K562 (cell line): ENCODE measurements at regions not wholly inside any gene's neighbourhood (a gene's known extent, or its start where the extent isn't known, plus 50 kb on each side); places are given as distances from the start of the nearest gene placed in this dataset.

ENCODE experiments used
- ATAC-seq: fragments of 200-7000 bp; cut with Tn5 transposase; 3 replicates; pipeline ENCODE4 v1.9.1; 2020; ENCODE audit warnings: moderate library complexity
- BruUV-seq: library from RNA; stranded (reverse); fragments of 400-500 nt; replicated peaks from 2 replicates; lab custom pipeline; 2021; lab: Mats Ljungman, UMichigan
- CTCF ChIA-PET: fragments of 300-600 bp; formaldehyde crosslinking; extraction: SDS; loops from one replicate; lab custom pipeline; 2021; ENCODE audit warnings: low intra/inter-chr PET ratio; lab: Yijun Ruan, JAX
- POLR2A ChIA-PET: fragments of 300-600, 350-650 bp; sonication (Branson Sonifier 250); formaldehyde crosslinking; extraction: SDS; loops from one replicate; lab custom pipeline; 2021; ENCODE audit warnings: antibody characterized with exemption, inconsistent platforms; lab: Yijun Ruan, JAX
- DNase-seq, 4 experiments: peaks; one replicate each; pipeline versions ENCODE4 v3.0.0 to v3.0.0-alpha.2; 2011 to 2018; ENCODE audit warnings: low spot score in 3 of 4, mixed read lengths in 3 of 4; ENCODE audit errors: extremely low read depth in 1 of 4
- FAIRE-seq: peaks from 2 replicates; lab custom pipeline; 2011; peaks lifted over from hg19 to GRCh38; lab: Jason Lieb, UNC
- H2AFZ ChIP-seq: 2 replicates; pipeline ENCODE4 v1.6.0; 2011; ENCODE audit warnings: low read depth, low read length, control low read depth, inconsistent platforms
- H3K27ac ChIP-seq: fragments of 200-600 bp; 3 replicates; pipeline ENCODE4 v1.8.0; 2011; ENCODE audit warnings: low read depth, mild to moderate bottlenecking, control low read depth, inconsistent platforms, low read length, moderate library complexity, mixed read lengths; ENCODE audit errors: extremely low read depth
- H3K27me3 ChIP-seq, 2 experiments: fragments of 300-600 bp in 1 of 2; 2 replicates in 1 of 2; 3 replicates in 1 of 2; pipeline versions ENCODE4 v1.6.0 to v1.8.0; 2011; ENCODE audit warnings: inconsistent platforms in 2 of 2, low read length in 2 of 2, mild to moderate bottlenecking in 1 of 2, mixed read lengths in 1 of 2, moderate library complexity in 1 of 2; ENCODE audit not compliant: control insufficient read depth in 2 of 2, insufficient read depth in 2 of 2
- H3K36me3 ChIP-seq: fragments of 300-600 bp; 3 replicates; pipeline ENCODE4 v1.8.0; 2011; ENCODE audit warnings: mild to moderate bottlenecking, low read length, inconsistent platforms; ENCODE audit not compliant: control insufficient read depth, insufficient read depth
- H3K4me1 ChIP-seq, 2 experiments: fragments of 200-600 bp in 1 of 2; replicated peaks in 1 of 2; 2 replicates in 1 of 2; 3 replicates in 1 of 2; pipeline versions ENCODE4 v1.5.1 to v1.8.0; 2011; ENCODE audit warnings: inconsistent platforms in 2 of 2, low read length in 2 of 2, mild to moderate bottlenecking in 1 of 2, mixed read lengths in 1 of 2, moderate library complexity in 1 of 2; ENCODE audit not compliant: control insufficient read depth in 2 of 2, insufficient read depth in 2 of 2
- H3K4me2 ChIP-seq: 2 replicates; pipeline ENCODE4 v1.6.1; 2011; ENCODE audit warnings: low read length, control low read depth, inconsistent platforms, mixed read lengths; ENCODE audit not compliant: insufficient read depth
- H3K4me3 ChIP-seq: fragments of 200-600 bp; sonication (generic), shearing (Covaris generic); 2 replicates; pipeline ENCODE4 v1.5.1; 2016; ENCODE audit warnings: control low read depth, inconsistent platforms
- H3K79me2 ChIP-seq: fragments of 200-600 bp; 3 replicates; pipeline ENCODE4 v1.8.0; 2011; ENCODE audit warnings: low read length, inconsistent platforms; ENCODE audit not compliant: control insufficient read depth, insufficient read depth
- H3K9ac ChIP-seq, 2 experiments: 2 replicates each; pipeline versions ENCODE4 v1.6.0 to v1.6.1; 2011; ENCODE audit warnings: low read depth in 2 of 2, low read length in 2 of 2, control low read depth in 1 of 2, inconsistent platforms in 1 of 2, mild to moderate bottlenecking in 1 of 2, mixed read lengths in 1 of 2; ENCODE audit not compliant: insufficient read depth in 1 of 2
- H3K9me1 ChIP-seq: one replicate; pipeline ENCODE4 v1.6.0; 2011; ENCODE audit warnings: inconsistent platforms, mild to moderate bottlenecking, low read length, moderate library complexity; ENCODE audit not compliant: control insufficient read depth, insufficient read depth
- H3K9me3 ChIP-seq: replicated peaks from 2 replicates; pipeline ENCODE4 v1.5.1; 2011; ENCODE audit warnings: low read depth, low read length, inconsistent platforms; ENCODE audit not compliant: control insufficient read depth, insufficient read depth
- H4K20me1 ChIP-seq: replicated peaks from 2 replicates; pipeline ENCODE4 v1.6.1; 2011; ENCODE audit warnings: low read length, inconsistent platforms, mixed read lengths; ENCODE audit not compliant: control insufficient read depth, insufficient read depth
- E2F8 ChIP-seq: fragments of 450-650 bp; IDR thresholded peaks from 2 replicates; pipeline ENCODE4 v1.7.1; 2018; ENCODE audit warnings: mild to moderate bottlenecking, low read depth; ENCODE audit not compliant: partially characterized antibody
- EGR1 ChIP-seq: fragments of 450-650 bp; conservative IDR thresholded peaks from 2 replicates; pipeline ENCODE4 v1.6.1; 2017; ENCODE audit warnings: mild to moderate bottlenecking
- ELF1 ChIP-seq: fragments of 200-800 bp; sonication (Bioruptor generic); IDR thresholded peaks from 2 replicates; pipeline ENCODE4 v1.6.1; 2016; ENCODE audit warnings: missing genetic modification characterization, missing compliant biosample characterization
- ILF3 ChIP-seq: fragments of 450-650 bp; IDR thresholded peaks from 2 replicates; pipeline ENCODE4 v1.6.1; 2018; ENCODE audit warnings: antibody characterized with exemption, mild to moderate bottlenecking, moderate library complexity, borderline replicate concordance
- L3MBTL2 ChIP-seq: fragments of 450-650 bp; IDR thresholded peaks from 2 replicates; pipeline ENCODE4 v1.6.1; 2016; ENCODE audit warnings: mild to moderate bottlenecking, moderate library complexity
- NR2C2 ChIP-seq, 2 experiments: fragments of 200-800 bp in 1 of 2; sonication (Bioruptor generic) in 1 of 2; sonication (generic) in 1 of 2; formaldehyde crosslinking in 1 of 2; IDR thresholded peaks; 2 replicates each; pipeline versions ENCODE4 v1.6.1 to v1.8.0; 2016 to 2022; ENCODE audit warnings: mild to moderate bottlenecking in 1 of 2, missing compliant biosample characterization in 1 of 2, missing genetic modification characterization in 1 of 2, missing genetic modification reagents in 1 of 2
- NR4A1 ChIP-seq, 2 experiments: fragments of 250-450 bp in 1 of 2; fragments of 450-650 bp in 1 of 2; sonication (Bioruptor Pico) in 1 of 2; IDR thresholded peaks; 2 replicates each; pipeline versions ENCODE4 v1.4.0 to v1.6.1; 2016 to 2020; ENCODE audit warnings: mild to moderate bottlenecking in 2 of 2, missing compliant biosample characterization in 1 of 2, missing genetic modification characterization in 1 of 2, moderate library complexity in 1 of 2
- ZNF717 ChIP-seq: fragments of 250-450 bp; sonication (Bioruptor Pico); IDR thresholded peaks from 2 replicates; pipeline ENCODE4 v1.5.0; 2021
- ZNF780A ChIP-seq: fragments of 250-450 bp; sonication (Bioruptor Pico); IDR thresholded peaks from 2 replicates; pipeline ENCODE4 v1.5.0; 2021; ENCODE audit warnings: mild to moderate bottlenecking
- ZNF79 ChIP-seq: fragments of 250-450 bp; sonication (Bioruptor Pico); IDR thresholded peaks from 2 replicates; pipeline ENCODE4 v1.4.0; 2020; ENCODE audit warnings: low read depth, mild to moderate bottlenecking, moderate library complexity
- WGBS: fragments of 100-300 bp; shearing (Covaris generic); methylation state at CpG from one replicate; pipeline ENCODE4 v1.1.6; 2016; ENCODE audit warnings: low coverage, mixed read lengths; ENCODE audit not compliant: insufficient coverage; ENCODE audit errors: missing lambda C conversion rate; 5-methylcytosine and 5-hydroxymethylcytosine counted together
- in situ Hi-C: fragments of 300-500 bp; cut with MboI; formaldehyde crosslinking; loops from 4 replicates; pipeline ENCODE4 v1.15.0; 2018; ENCODE audit warnings: inconsistent platforms, mixed read lengths
- intact Hi-C: fragments of 100-400 bp; cut with micrococcal nuclease; formaldehyde crosslinking; loops from 2 replicates; pipeline ENCODE4 v1.14.2; 2022

GRCh38 chr3:146817704-146818103 is 212.6 kb upstream of the PLSCR5 start (continued):
- TF ChIP-seq NR4A1 (CRISPR knock-in tag; IDR thresholded peaks at IDR 0.05) (no peak), NR4A1 (tag; IDR thresholded peaks at IDR 0.05) (no peak), ZNF717 (no peak), NR2C2 (CRISPR knock-in tag; IDR thresholded peaks at IDR 0.05) (no peak), NR2C2 (tag; IDR thresholded peaks at IDR 0.05) (no peak), E2F8 (no peak)

GRCh38 chr3:146814601-146815315 is 209.6 kb upstream of the PLSCR5 start:
- Histone ChIP-seq H3K79me2 (no peaks in the 10 kb centered on the region), H3K36me3 (no peaks in the 10 kb centered on the region), H3K27me3 (no peaks in the 10 kb centered on the region), H3K4me2 (no peak overlapping the region), H3K9ac (no peak overlapping the region), H3K4me3 (no peak overlapping the region), H2AFZ (no peak overlapping the region), H3K9me1 (no peaks in the 10 kb centered on the region), H3K27ac (no peak overlapping the region), H4K20me1 (no peaks in the 10 kb centered on the region), H3K4me1 (no peaks in the 10 kb centered on the region), H3K9me3 (no peaks in the 10 kb centered on the region; the same call in none of the 2 replicates)
- no peak for DNase-seq
- CTCF ChIA-PET = no interaction called here
- no TSS peak for BruUV-seq
- POLR2A ChIA-PET = no interaction called here
- 0% methylated on average over 1 of the region's 1 CpG for WGBS
- no peak for ATAC-seq
- no peak for FAIRE-seq
- intact Hi-C loops = no loop called here
- in situ Hi-C loops = no loop called here
- TF ChIP-seq L3MBTL2 = no peak
- TF ChIP-seq ELF1 = no peak
- TF ChIP-seq EGR1 = no peak
- no peak for TF ChIP-seq ZNF780A (CRISPR knock-in tag)
- no peak for TF ChIP-seq ZNF79 (CRISPR knock-in tag)
- no peak for TF ChIP-seq ILF3
